ENCODE measurements at regions not wholly inside any gene's neighbourhood (a gene's known extent, or its start where the extent isn't known, plus 50 kb on each side); places are given as distances from the start of the nearest gene placed in this dataset.

GRCh38 chr6:139819776-139820175 lies 445.3 kb upstream of the CITED2 start:
- TF ChIP-seq CTCF (IDR thresholded peaks at IDR 0.05; ENCODE audit: low read length) (no peak), EZH2 (IDR thresholded peaks at IDR 0.05; ENCODE audit: borderline replicate concordance, low read length) (no peak)
